KBM-7 (cell line): ENCODE measurements at regions not wholly inside any gene's neighbourhood (a gene's known extent, or its start where the extent isn't known, plus 50 kb on each side); places are given as distances from the start of the nearest gene placed in this dataset.

Source experiments
- DNase-seq: peaks from one replicate; pipeline ENCODE4 v3.0.0-alpha.2; 2015
- in situ Hi-C: fragments of 300-500 bp; cut with MboI; formaldehyde crosslinking; loops from 2 replicates; pipeline ENCODE4 v1.14.3; 2020; ENCODE audit warnings: low sequenced_read_pairs, low pct_unique_long_range_greater_than_20kb, mixed read lengths

DNA sequence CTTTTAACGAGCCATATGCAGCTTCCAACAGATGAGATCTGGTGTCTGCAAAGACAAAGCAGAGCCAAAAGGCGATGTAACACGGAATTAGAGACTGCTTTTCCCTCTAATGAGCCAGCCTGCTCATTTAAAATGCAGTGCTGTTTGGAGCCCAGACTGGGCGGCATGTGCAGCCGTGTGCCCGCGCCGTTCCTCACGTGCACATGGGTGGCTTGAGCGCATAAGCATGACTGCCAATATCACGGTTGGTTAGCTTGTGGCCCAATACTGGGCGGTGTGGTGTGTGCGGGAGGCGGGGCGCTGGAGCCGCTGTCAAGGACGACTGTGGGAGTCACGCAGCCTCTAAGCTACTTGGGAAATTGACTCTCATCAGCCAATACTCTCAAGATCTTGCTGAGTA lies 87.0 kb upstream of the SCOC start:
- in situ Hi-C loops: no loop called here

GRCh38 chr4:140284456-140284855 lies 89.0 kb upstream of the SCOC start:
- DNase-seq: no peak
- in situ Hi-C loops: no loop called here

More for the DNA sequence above, 87.0 kb upstream of the SCOC start:
- no peak for DNase-seq

- DNase-seq: no peak
- in situ Hi-C loops: no loop called here
These were observed 91.5 kb upstream of the SCOC start for GRCh38 chr4:140281828-140282552.

DNA sequence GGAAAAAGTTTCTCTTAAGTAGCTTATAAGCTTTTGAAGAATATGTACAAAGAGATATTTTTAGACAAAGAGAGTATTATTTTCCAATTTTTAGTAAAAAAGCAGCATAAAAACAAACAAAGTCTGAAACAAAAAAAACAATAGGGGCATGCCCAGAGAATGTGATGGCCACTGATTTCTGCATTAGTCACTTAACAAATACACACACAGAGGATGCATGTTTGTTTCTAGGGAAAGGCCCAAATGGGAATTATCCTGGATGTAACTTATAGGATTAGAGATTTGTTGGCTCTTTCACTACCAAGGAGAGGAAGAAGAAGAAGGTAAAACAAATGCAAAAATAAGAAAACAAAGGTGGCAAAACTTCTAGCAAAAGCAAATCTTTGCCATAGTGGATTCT lies 95.9 kb upstream of the SCOC start:
- no peak for DNase-seq
- in situ Hi-C loops: no loop called here

DNA sequence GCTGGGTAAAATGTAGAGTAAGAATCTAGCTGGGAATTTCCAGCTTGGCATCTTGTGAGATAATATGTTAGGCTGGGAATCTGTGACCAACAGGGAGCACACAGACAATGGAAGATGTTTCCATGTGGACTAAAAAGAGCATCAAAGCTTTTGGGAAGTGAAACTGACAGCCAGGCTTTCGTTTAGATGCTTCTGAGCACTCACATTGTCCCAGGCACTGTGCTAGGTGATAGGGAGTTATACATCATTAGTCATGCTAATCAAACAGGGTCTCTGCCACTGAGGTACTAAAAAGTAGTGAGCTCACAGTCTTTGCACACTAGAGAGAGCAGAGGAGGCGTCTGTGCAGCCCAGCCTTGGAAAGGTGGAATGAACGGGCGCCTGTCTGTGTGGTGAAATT lies 101.9 kb upstream of the SCOC start:
- in situ Hi-C loops: no loop called here
- DNase-seq: no peak

- DNase-seq: no peak
- in situ Hi-C loops: no loop called here
These were observed 104.1 kb upstream of the SCOC start for GRCh38 chr4:140269369-140269768.

GRCh38 chr4:140268186-140268841 lies 105.1 kb upstream of the SCOC start:
- no peak for DNase-seq
- in situ Hi-C loops: no loop called here

- in situ Hi-C loops: no loop called here
- DNase-seq: no peak
These were observed 105.9 kb upstream of the SCOC start for GRCh38 chr4:140267576-140267975.

- DNase-seq: no peak
- in situ Hi-C loops: no loop called here
These were observed 106.4 kb upstream of the SCOC start for GRCh38 chr4:140266958-140267568.

- no peak for DNase-seq
- in situ Hi-C loops: no loop called here
These were observed 106.2 kb upstream of the MAML3 start for GRCh38 chr4:140260227-140260626.

DNA sequence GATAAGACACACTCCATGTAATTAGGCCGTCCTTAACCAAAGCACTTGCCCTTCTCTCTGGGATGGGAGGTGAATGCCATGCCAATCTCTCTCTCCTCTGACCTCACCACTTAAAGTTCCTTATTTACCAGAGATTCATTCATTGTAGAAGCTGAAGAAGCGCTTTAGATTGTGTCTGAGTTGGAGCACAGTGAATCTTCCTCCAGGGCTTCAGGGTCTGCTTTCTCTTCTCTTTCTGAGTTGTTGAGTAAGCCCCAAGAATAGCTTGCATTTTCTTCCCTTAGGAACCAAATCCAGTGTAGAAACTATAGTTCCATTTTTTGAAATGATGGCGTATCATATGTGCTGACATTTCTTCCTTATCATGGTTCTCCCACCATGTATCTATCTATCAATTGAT lies 104.5 kb upstream of the MAML3 start:
- DNase-seq: no peak
- in situ Hi-C loops: no loop called here

- no peak for DNase-seq
- in situ Hi-C loops: no loop called here
These were observed 103.7 kb upstream of the MAML3 start for GRCh38 chr4:140257461-140258305.

GRCh38 chr4:140256941-140257340 lies 103.0 kb upstream of the MAML3 start:
- DNase-seq: no peak
- in situ Hi-C loops: no loop called here

- DNase-seq: no peak
- in situ Hi-C loops: no loop called here
These were observed 102.4 kb upstream of the MAML3 start for GRCh38 chr4:140256335-140256734.

DNA sequence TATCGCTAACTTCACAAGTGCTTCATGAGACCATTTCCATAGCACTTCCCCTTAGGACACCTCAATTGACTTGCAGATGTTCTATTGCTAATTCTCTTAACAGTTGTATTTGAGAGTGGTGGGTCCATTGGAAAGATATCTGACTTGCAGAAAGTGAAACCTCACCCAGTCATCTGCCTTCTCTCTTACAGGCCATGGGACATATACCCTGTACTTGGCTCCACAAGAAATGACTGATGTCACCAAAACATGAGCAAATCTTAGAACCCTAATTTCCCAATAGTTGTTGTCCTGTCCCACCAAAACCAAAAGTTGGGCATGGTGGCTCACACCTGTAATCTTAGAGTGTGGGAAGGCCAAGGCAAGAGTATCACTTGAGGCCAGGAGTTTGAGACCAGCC lies 101.9 kb upstream of the MAML3 start:
- in situ Hi-C loops: no loop called here
- no peak for DNase-seq

GRCh38 chr4:140255467-140255866 lies 101.5 kb upstream of the MAML3 start:
- in situ Hi-C loops: no loop called here
- DNase-seq: no peak

DNA sequence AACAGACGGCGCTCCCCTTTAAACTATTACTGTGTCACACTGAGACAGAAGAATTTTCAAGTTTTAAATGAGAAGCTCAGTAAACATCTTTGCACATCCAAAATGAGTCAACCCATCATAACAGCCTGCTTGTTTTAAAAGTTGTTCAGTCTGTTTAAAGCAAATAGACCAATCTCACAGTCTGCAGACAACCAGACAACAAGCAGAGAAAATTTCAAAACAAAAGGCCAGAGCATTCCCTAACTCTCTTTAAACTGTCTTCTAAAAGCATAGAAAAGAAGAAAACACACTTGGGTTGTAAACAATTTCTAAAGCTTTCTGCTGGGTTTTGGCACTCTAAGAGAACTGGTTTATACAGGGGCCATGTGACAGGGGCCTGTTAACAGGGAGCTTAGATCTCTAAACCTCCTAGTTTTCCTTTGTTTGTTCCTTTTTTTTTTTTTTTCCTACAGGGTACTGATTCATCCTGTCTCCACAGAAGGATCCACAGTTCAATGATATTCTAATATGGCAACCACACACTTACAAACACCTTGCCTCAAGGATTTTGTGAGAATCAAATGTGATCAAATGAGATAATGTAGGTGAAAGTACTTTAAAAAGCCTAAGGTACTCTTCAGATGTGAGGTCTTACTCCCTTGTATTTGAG lies 100.8 kb upstream of the MAML3 start:
- no peak for DNase-seq
- in situ Hi-C loops: no loop called here

DNA sequence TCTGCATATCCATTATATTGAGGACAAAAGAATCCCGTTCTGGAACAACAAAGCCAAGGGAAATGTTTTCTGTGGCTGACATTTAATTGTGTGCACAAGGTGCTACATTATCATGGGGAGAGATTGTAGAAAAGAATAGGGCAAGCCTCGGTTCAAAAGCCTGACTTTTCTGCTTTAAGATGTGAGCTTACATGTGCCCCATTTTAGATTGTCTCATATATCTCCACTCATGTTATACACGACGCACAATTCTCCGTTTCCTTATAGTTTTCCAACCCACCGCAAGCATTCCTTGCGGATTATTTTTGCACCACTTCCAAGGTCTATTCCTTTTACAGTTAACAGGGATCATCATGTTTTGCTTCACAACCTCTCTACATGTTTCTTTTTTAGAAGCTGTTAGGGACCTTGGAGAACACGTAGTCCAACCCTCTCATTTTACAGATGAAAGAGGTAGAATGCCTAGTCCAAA lies 99.6 kb upstream of the MAML3 start:
- in situ Hi-C loops: no loop called here
- no peak for DNase-seq
